NB4 (cell line): ENCODE measurements at regions not wholly inside any gene's neighbourhood (a gene's known extent, or its start where the extent isn't known, plus 50 kb on each side); places are given as distances from the start of the nearest gene placed in this dataset.

Experiments used
- DNase-seq: peaks from one replicate; pipeline ENCODE4 v3.0.0; 2010; ENCODE audit warnings: low read depth
- H3K4me3 ChIP-seq: one replicate; pipeline ENCODE4 v1.5.1; 2011; ENCODE audit warnings: mild to moderate bottlenecking, low read depth, low read length, moderate library complexity
- MYC ChIP-seq: IDR thresholded peaks from 2 replicates; pipeline ENCODE4 v1.6.1; 2011; ENCODE audit warnings: low read depth, low read length
- POLR2A ChIP-seq: IDR thresholded peaks from 2 replicates; pipeline ENCODE4 v1.6.1; 2011; ENCODE audit warnings: mild to moderate bottlenecking; ENCODE audit not compliant: insufficient read length; ENCODE audit errors: extremely low read depth
- TF ChIP-seq, protein P1 (sequence below): IDR thresholded peaks from one replicate; pipeline ENCODE4 v1.5.1; 2012; ENCODE audit warnings: low read depth, low read length
- TF ChIP-seq, protein P2 (sequence below): IDR thresholded peaks from 2 replicates; pipeline ENCODE4 v1.6.1; 2011; ENCODE audit warnings: low read depth, low read length

DNA sequence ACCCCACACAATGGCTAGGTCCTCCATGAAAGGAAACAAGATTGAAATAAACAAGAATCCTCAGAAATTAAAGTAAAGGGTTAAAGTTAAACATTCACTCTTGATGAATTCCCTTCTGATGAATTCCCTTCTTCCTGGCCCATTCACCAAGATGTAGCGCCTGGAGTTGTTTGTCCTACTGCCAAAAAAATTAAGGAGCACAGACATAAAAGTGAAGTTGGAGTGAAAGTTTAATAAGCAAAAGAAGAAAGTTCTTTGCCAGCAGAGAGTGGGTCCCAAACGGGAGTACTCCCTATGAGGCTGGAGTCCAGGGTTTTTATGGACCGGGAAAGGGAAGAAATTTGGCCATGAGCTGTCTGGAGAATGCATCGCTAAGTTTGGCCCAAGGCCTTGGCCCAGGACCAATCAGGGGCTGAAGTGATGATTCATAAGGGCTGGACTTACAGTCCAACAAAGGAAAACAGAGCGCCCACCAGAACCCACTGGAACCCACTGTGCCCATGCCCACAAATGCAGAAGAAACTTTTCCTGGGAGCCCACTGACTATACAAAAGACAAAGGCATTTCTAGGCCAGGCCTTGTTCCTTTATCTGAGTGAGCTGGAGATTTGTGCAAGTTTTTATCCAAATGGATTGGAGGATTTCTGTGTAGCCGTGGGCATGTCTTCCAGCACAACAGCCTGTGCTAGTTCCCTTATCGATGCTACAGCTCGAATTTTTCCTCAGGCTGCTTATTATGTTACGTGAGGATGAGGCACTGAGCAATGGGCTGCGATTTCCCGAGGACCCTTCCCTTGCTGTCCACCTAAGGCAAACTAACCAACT is 1561.6 kb downstream of the OTOL1 start:
- TF ChIP-seq, protein P1, sequence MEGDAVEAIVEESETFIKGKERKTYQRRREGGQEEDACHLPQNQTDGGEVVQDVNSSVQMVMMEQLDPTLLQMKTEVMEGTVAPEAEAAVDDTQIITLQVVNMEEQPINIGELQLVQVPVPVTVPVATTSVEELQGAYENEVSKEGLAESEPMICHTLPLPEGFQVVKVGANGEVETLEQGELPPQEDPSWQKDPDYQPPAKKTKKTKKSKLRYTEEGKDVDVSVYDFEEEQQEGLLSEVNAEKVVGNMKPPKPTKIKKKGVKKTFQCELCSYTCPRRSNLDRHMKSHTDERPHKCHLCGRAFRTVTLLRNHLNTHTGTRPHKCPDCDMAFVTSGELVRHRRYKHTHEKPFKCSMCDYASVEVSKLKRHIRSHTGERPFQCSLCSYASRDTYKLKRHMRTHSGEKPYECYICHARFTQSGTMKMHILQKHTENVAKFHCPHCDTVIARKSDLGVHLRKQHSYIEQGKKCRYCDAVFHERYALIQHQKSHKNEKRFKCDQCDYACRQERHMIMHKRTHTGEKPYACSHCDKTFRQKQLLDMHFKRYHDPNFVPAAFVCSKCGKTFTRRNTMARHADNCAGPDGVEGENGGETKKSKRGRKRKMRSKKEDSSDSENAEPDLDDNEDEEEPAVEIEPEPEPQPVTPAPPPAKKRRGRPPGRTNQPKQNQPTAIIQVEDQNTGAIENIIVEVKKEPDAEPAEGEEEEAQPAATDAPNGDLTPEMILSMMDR, result no peak
- TF ChIP-seq, protein P2, sequence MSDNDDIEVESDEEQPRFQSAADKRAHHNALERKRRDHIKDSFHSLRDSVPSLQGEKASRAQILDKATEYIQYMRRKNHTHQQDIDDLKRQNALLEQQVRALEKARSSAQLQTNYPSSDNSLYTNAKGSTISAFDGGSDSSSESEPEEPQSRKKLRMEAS, result no peak
- no peak for TF ChIP-seq POLR2A
- no peak for DNase-seq
- H3K4me3 ChIP-seq, result no peak overlapping the region

DNA sequence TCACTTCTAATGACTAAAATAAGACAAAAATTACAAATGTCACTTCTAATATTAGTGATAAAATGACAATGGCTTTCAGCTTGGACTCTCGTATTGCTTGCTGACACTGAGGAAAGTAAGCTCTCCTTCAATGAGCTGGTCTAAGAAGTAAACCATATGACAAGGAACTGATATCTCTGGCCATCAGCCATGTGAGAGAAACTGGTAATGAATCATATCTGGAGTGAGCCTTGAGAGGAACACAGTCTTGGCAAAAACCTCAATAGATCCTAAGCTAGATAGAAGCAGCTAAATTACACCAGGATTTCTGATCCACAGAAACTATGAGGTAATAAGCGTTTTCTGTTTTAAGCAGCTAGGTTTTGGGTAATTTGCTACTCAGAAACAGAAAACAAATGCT is 1575.1 kb downstream of the OTOL1 start:
- TF ChIP-seq, protein P2, result no peak
- TF ChIP-seq MYC (no peak), POLR2A (no peak)
- TF ChIP-seq, protein P1, result no peak
- DNase-seq, result no peak
- no peak overlapping the region for H3K4me3 ChIP-seq
